Neuronal stem cell (in vitro differentiated cells): ENCODE measurements at regions not wholly inside any gene's neighbourhood (a gene's known extent, or its start where the extent isn't known, plus 50 kb on each side); places are given as distances from the start of the nearest gene placed in this dataset.

Experiments used
- DNase-seq: peaks from one replicate; pipeline ENCODE4 v3.0.0-alpha.2; 2013; ENCODE audit warnings: low spot score
- H2AFZ ChIP-seq: one replicate; pipeline ENCODE4 v1.6.1; 2013; ENCODE audit warnings: mild to moderate bottlenecking, low read length, inconsistent platforms
- H2AK5ac ChIP-seq: 2 replicates; pipeline ENCODE4 v1.6.1; 2013; ENCODE audit warnings: low read depth, mild to moderate bottlenecking, inconsistent platforms, low read length, moderate library complexity, mixed read lengths
- H2BK120ac ChIP-seq: 2 replicates; pipeline ENCODE4 v1.6.1; 2013; ENCODE audit warnings: low read depth, mild to moderate bottlenecking, inconsistent platforms, low read length, moderate library complexity, mixed read lengths
- H2BK12ac ChIP-seq: one replicate; pipeline ENCODE4 v1.6.1; 2013; ENCODE audit warnings: low read length, inconsistent platforms
- H2BK15ac ChIP-seq: 2 replicates; pipeline ENCODE4 v1.6.1; 2013; ENCODE audit warnings: mild to moderate bottlenecking, low read length, inconsistent platforms, mixed read lengths
- H2BK5ac ChIP-seq: one replicate; pipeline ENCODE4 v1.6.1; 2013; ENCODE audit warnings: inconsistent platforms, mild to moderate bottlenecking, low read length, moderate library complexity
- H3K14ac ChIP-seq: one replicate; pipeline ENCODE4 v1.6.1; 2013; ENCODE audit warnings: low read length, inconsistent platforms
- H3K18ac ChIP-seq: 2 replicates; pipeline ENCODE4 v1.6.1; 2013; ENCODE audit warnings: low read length, inconsistent platforms
- H3K23ac ChIP-seq: 2 replicates; pipeline ENCODE4 v1.6.1; 2013; ENCODE audit warnings: low read depth, mild to moderate bottlenecking, mixed read lengths, low read length, inconsistent platforms; ENCODE audit not compliant: poor library complexity
- H3K27ac ChIP-seq: replicated peaks from 3 replicates; pipeline ENCODE4 v1.5.1; 2013; ENCODE audit warnings: low read length, inconsistent platforms
- H3K27me3 ChIP-seq, 3 experiments: 2 replicates each; pipeline ENCODE4 v1.6.1; 2013; ENCODE audit warnings: low read length in 3 of 3, mild to moderate bottlenecking in 2 of 3, inconsistent platforms in 1 of 3, low read depth in 1 of 3, mixed read lengths in 1 of 3, moderate library complexity in 1 of 3; ENCODE audit not compliant: control insufficient read depth in 3 of 3, insufficient read depth in 3 of 3
- H3K36me3 ChIP-seq, 2 donors: replicated peaks in 1 of 2; 2 replicates each; pipeline ENCODE4 v1.6.1; 2013; ENCODE audit warnings: low read length in 2 of 2; ENCODE audit not compliant: control insufficient read depth in 2 of 2, insufficient read depth in 2 of 2
- H3K4ac ChIP-seq: 2 replicates; pipeline ENCODE4 v1.6.1; 2013; ENCODE audit warnings: inconsistent platforms, mild to moderate bottlenecking, low read length, moderate library complexity
- H3K4me1 ChIP-seq, 2 donors: 1 replicate in 1 of 2; 2 replicates in 1 of 2; pipeline ENCODE4 v1.6.1; 2013; ENCODE audit warnings: low read length in 2 of 2, low read depth in 1 of 2; ENCODE audit not compliant: control insufficient read depth in 2 of 2, insufficient read depth in 1 of 2
- H3K4me2 ChIP-seq: one replicate; pipeline ENCODE4 v1.6.1; 2013; ENCODE audit warnings: mild to moderate bottlenecking, low read length, inconsistent platforms; ENCODE audit not compliant: insufficient read depth, poor library complexity, severe bottlenecking
- H3K4me3 ChIP-seq, 2 donors: 2 replicates each; pipeline ENCODE4 v1.5.1; 2013; ENCODE audit warnings: low read length in 2 of 2, mild to moderate bottlenecking in 2 of 2, inconsistent platforms in 1 of 2, moderate library complexity in 1 of 2
- H3K79me1 ChIP-seq: one replicate; pipeline ENCODE4 v1.6.1; 2013; ENCODE audit warnings: low read depth, mild to moderate bottlenecking, inconsistent platforms, low read length, moderate library complexity
- H3K9ac ChIP-seq: one replicate; pipeline ENCODE4 v1.6.1; 2013; ENCODE audit warnings: mild to moderate bottlenecking, low read depth, low read length, inconsistent platforms; ENCODE audit not compliant: poor library complexity
- H3K9me3 ChIP-seq, 2 donors: replicated peaks in 1 of 2; 2 replicates each; pipeline versions ENCODE3 to v1.6.1; 2013; ENCODE audit warnings: low read length in 2 of 2, mild to moderate bottlenecking in 2 of 2, inconsistent platforms in 1 of 2, low read depth in 1 of 2, mixed read lengths in 1 of 2, moderate library complexity in 1 of 2; ENCODE audit not compliant: control insufficient read depth in 2 of 2, insufficient read depth in 1 of 2
- H4K8ac ChIP-seq: one replicate; pipeline ENCODE4 v1.6.1; 2013; ENCODE audit warnings: low read depth, mild to moderate bottlenecking, inconsistent platforms, low read length, moderate library complexity
- H4K91ac ChIP-seq: one replicate; pipeline ENCODE4 v1.6.1; 2013; ENCODE audit warnings: low read length, low read depth, mild to moderate bottlenecking, inconsistent platforms; ENCODE audit not compliant: poor library complexity
- WGBS, 2 donors: extraction: QIAGEN DNeasy Blood & Tissue Kit; methylation state at CpG; one replicate each; pipeline ENCODE4 v1.1.7; 2013; ENCODE audit warnings: missing lambda C conversion rate in 2 of 2, mixed read lengths in 1 of 2; ENCODE audit not compliant: insufficient read length in 2 of 2, insufficient replicate concordance in 1 of 2; ENCODE audit errors: extremely low coverage in 2 of 2; 5-methylcytosine and 5-hydroxymethylcytosine counted together

- Histone ChIP-seq H2BK15ac (no peak overlapping the region), H3K9ac (no peak overlapping the region), H3K79me1 (no peaks in the 10 kb centered on the region), H3K27ac (no peak overlapping the region), H2BK12ac (no peak overlapping the region), H3K4me2 (no peak overlapping the region), H3K4ac (no peak overlapping the region), H4K91ac (no peak overlapping the region), H3K4me3 (no peak overlapping the region), H2AK5ac (no peak overlapping the region), H2BK5ac (no peak overlapping the region), H3K4me1 (no peaks in the 10 kb centered on the region), H3K27me3 (no peaks in the 10 kb centered on the region), H4K8ac (no peak overlapping the region), H3K36me3 (no peaks in the 10 kb centered on the region), H3K23ac (no peak overlapping the region), H2BK120ac (no peak overlapping the region), H3K9me3 (no peaks in the 10 kb centered on the region), H2AFZ (no peak overlapping the region), H3K18ac (no peak overlapping the region), H3K14ac (no peak overlapping the region)
- DNase-seq: no peak
- no CpG with 5 or more reads among the region's 4 CpGs for WGBS, 2 donors
Measured at GRCh38 chr4:13056630-13057189, 427.4 kb downstream of the RAB28 start.

GRCh38 chr4:13054420-13054970 lies 429.6 kb downstream of the RAB28 start:
- H2BK120ac ChIP-seq: no peak overlapping the region
- WGBS, 2 donors: no CpG with 5 or more reads among the region's 3 CpGs

GRCh38 chr4:13047591-13047990 lies 436.5 kb downstream of the RAB28 start:
- no peak overlapping the region for H2AFZ ChIP-seq
- no peaks in the 10 kb centered on the region for H3K27me3 ChIP-seq
- no peaks in the 10 kb centered on the region for H3K36me3 ChIP-seq
- no peak overlapping the region for H3K4ac ChIP-seq
- H3K14ac ChIP-seq: no peak overlapping the region
- WGBS, 2 donors: no CpG with 5 or more reads among the region's 4 CpGs
- H3K23ac ChIP-seq: no peak overlapping the region
- DNase-seq: no peak
- H3K18ac ChIP-seq: no peak overlapping the region
- H2BK12ac ChIP-seq: no peak overlapping the region
- no peak overlapping the region for H4K8ac ChIP-seq
- H3K27ac ChIP-seq: no peak overlapping the region
- no peak overlapping the region for H2AK5ac ChIP-seq
- no peaks in the 10 kb centered on the region for H3K4me1 ChIP-seq
- no peak overlapping the region for H3K4me2 ChIP-seq
- no peak overlapping the region for H3K9ac ChIP-seq
- H3K4me3 ChIP-seq: no peak overlapping the region
- peaks cover 0 to under 1% of the 10 kb centered on the region in 2 donors for H3K9me3 ChIP-seq
- H2BK5ac ChIP-seq: no peak overlapping the region
- no peak overlapping the region for H4K91ac ChIP-seq
- no peak overlapping the region for H2BK15ac ChIP-seq
- H3K79me1 ChIP-seq: no peaks in the 10 kb centered on the region
- no peak overlapping the region for H2BK120ac ChIP-seq

More at GRCh38 chr4:13054420-13054970, 429.6 kb downstream of the RAB28 start:
- H3K9me3 ChIP-seq: no peaks in the 10 kb centered on the region
- H3K18ac ChIP-seq: no peak overlapping the region
- no peak overlapping the region for H3K4me2 ChIP-seq
- no peak overlapping the region for H2BK12ac ChIP-seq
- H2BK15ac ChIP-seq: no peak overlapping the region
- no peak overlapping the region for H2AK5ac ChIP-seq
- no peak overlapping the region for H3K4me3 ChIP-seq
- no peak overlapping the region for H2AFZ ChIP-seq
- H3K79me1 ChIP-seq: no peaks in the 10 kb centered on the region
- no peak overlapping the region for H3K23ac ChIP-seq
- H3K27ac ChIP-seq: no peak overlapping the region
- no peaks in the 10 kb centered on the region for H3K36me3 ChIP-seq
- DNase-seq: no peak
- no peak overlapping the region for H2BK5ac ChIP-seq
- H3K4me1 ChIP-seq: no peaks in the 10 kb centered on the region
- no peak overlapping the region for H4K8ac ChIP-seq
- no peak overlapping the region for H4K91ac ChIP-seq
- no peaks in the 10 kb centered on the region for H3K27me3 ChIP-seq
- H3K14ac ChIP-seq: no peak overlapping the region
- no peak overlapping the region for H3K4ac ChIP-seq
- H3K9ac ChIP-seq: no peak overlapping the region

- DNase-seq: no peak
- no peak overlapping the region for H3K14ac ChIP-seq
- H3K18ac ChIP-seq: no peak overlapping the region
- H2AK5ac ChIP-seq: no peak overlapping the region
- no peak overlapping the region for H2AFZ ChIP-seq
- no peak overlapping the region for H4K91ac ChIP-seq
- H2BK5ac ChIP-seq: no peak overlapping the region
- H3K27me3 ChIP-seq: no peaks in the 10 kb centered on the region
- H3K23ac ChIP-seq: no peak overlapping the region
- no peak overlapping the region for H3K4ac ChIP-seq
- H3K79me1 ChIP-seq: no peaks in the 10 kb centered on the region
- peaks cover 0 to 3% of the 10 kb centered on the region in 2 donors for H3K9me3 ChIP-seq
- H4K8ac ChIP-seq: no peak overlapping the region
- no peak overlapping the region for H3K9ac ChIP-seq
- no CpG with 5 or more reads among the region's 3 CpGs for WGBS, 2 donors
- peaks cover 3 to 15% of the 10 kb centered on the region in 2 donors for H3K4me1 ChIP-seq
- no peak overlapping the region for H2BK120ac ChIP-seq
- no peak overlapping the region for H2BK12ac ChIP-seq
- no peak overlapping the region for H3K27ac ChIP-seq
- no peaks in the 10 kb centered on the region for H3K36me3 ChIP-seq
- H3K4me2 ChIP-seq: no peak overlapping the region
- H2BK15ac ChIP-seq: no peak overlapping the region
- H3K4me3 ChIP-seq: no peak overlapping the region
Measured at GRCh38 chr4:13036841-13037240, 447.3 kb downstream of the RAB28 start.
